Smooth muscle cell (in vitro differentiated cells): ENCODE measurements at regions not wholly inside any gene's neighbourhood (a gene's known extent, or its start where the extent isn't known, plus 50 kb on each side); places are given as distances from the start of the nearest gene placed in this dataset.

Source experiments
- DNase-seq: peaks from one replicate; lab custom pipeline; 2025; ENCODE audit not compliant: unreplicated experiment; lab: John Stamatoyannopoulos, UW
- H2AFZ ChIP-seq: fragments of 200-600 bp; sonication (generic); 2 replicates; pipeline ENCODE4 v1.6.0; 2016; ENCODE audit warnings: antibody characterized with exemption, low read depth, mild to moderate bottlenecking
- H3F3A ChIP-seq: fragments of 200-600 bp; sonication (generic); 2 replicates; pipeline ENCODE4 v1.6.0; 2017; ENCODE audit warnings: antibody characterized with exemption, low read depth
- H3K27ac ChIP-seq: fragments of 200-600 bp; sonication (generic); 2 replicates; pipeline ENCODE4 v1.5.1; 2016; ENCODE audit warnings: low read depth, mild to moderate bottlenecking
- H3K27me3 ChIP-seq: fragments of 200-600 bp; sonication (generic); 2 replicates; pipeline ENCODE4 v1.6.1; 2016; ENCODE audit warnings: low read depth, mild to moderate bottlenecking
- H3K36me3 ChIP-seq: fragments of 200-600 bp; sonication (generic); 2 replicates; pipeline ENCODE4 v1.5.1; 2016; ENCODE audit warnings: low read depth
- H3K4me1 ChIP-seq: fragments of 200-600 bp; sonication (generic); 2 replicates; pipeline ENCODE4 v1.5.1; 2016; ENCODE audit warnings: low read depth
- H3K4me2 ChIP-seq: fragments of 200-600 bp; sonication (generic); 2 replicates; pipeline ENCODE4 v1.6.0; 2016; ENCODE audit warnings: mild to moderate bottlenecking
- H3K4me3 ChIP-seq: fragments of 200-600 bp; sonication (generic); 2 replicates; pipeline ENCODE4 v1.5.1; 2016; ENCODE audit warnings: mild to moderate bottlenecking
- H3K79me2 ChIP-seq: fragments of 200-600 bp; sonication (generic); 2 replicates; pipeline ENCODE4 v1.6.0; 2016; ENCODE audit warnings: low read depth, mild to moderate bottlenecking
- H3K9ac ChIP-seq: fragments of 200-600 bp; sonication (generic); 2 replicates; pipeline ENCODE4 v1.6.0; 2016; ENCODE audit warnings: low read depth
- H3K9me3 ChIP-seq: fragments of 200-600 bp; sonication (generic); replicated peaks from 2 replicates; pipeline ENCODE4 v1.5.1; 2016; ENCODE audit warnings: low read depth
- H4K20me1 ChIP-seq: fragments of 200-600 bp; sonication (generic); 2 replicates; pipeline ENCODE4 v1.6.0; 2016; ENCODE audit warnings: low read depth
- CTCF ChIP-seq: fragments of 200-600 bp; sonication (generic); IDR thresholded peaks from 2 replicates; pipeline ENCODE4 v1.5.1; 2017; ENCODE audit warnings: borderline replicate concordance, mild to moderate bottlenecking, antibody characterized with exemption; ENCODE audit not compliant: insufficient read depth, poor library complexity, severe bottlenecking
- WGBS: methylation state at CpG from one replicate; pipeline ENCODE4 v1.1.7; 2016; ENCODE audit warnings: low lambda C conversion rate; 5-methylcytosine and 5-hydroxymethylcytosine counted together

DNA sequence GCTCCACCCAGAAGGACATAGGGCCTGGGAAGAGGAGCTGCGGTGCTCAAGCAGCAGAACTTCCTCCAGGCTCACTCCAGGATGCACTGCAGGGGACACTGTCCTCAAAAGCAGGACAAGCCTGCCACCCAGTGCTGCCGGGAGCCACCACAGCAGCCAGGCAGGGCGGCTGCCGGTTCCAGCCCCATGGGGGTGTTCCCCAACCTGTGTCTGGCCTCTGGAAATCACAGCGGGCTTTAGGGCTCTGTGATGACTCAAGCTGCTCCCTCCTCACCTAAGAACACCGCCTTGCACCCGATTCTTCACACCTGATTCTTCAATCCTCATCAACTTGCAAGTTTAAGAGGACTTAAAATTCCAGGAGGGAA, 71.9 kb upstream of the SLC6A11 start:
- Histone ChIP-seq H3F3A (no peaks in the 10 kb centered on the region), H3K27me3 (peaks cover 35% of the 10 kb centered on the region), H3K4me2 (no peak overlapping the region), H3K4me1 (no peaks in the 10 kb centered on the region), H2AFZ (no peak overlapping the region), H3K36me3 (no peaks in the 10 kb centered on the region), H3K9me3 (no peaks in the 10 kb centered on the region), H3K9ac (no peak overlapping the region), H3K4me3 (no peak overlapping the region), H3K79me2 (no peaks in the 10 kb centered on the region), H3K27ac (no peak overlapping the region), H4K20me1 (no peaks in the 10 kb centered on the region)
- WGBS: 24% methylated on average over 7 of the region's 7 CpGs
- DNase-seq: no peak
- TF ChIP-seq CTCF: no peak

- peaks cover 42% of the 10 kb centered on the region for H3K27me3 ChIP-seq
- H2AFZ ChIP-seq: no peak overlapping the region
- no peaks in the 10 kb centered on the region for H3K36me3 ChIP-seq
- H3F3A ChIP-seq: no peaks in the 10 kb centered on the region
- no peak overlapping the region for H3K9ac ChIP-seq
- no peak for DNase-seq
- no peaks in the 10 kb centered on the region for H3K79me2 ChIP-seq
- no peak for TF ChIP-seq CTCF
- no peaks in the 10 kb centered on the region for H4K20me1 ChIP-seq
- no peaks in the 10 kb centered on the region for H3K9me3 ChIP-seq
- no peak overlapping the region for H3K27ac ChIP-seq
- no peaks in the 10 kb centered on the region for H3K4me1 ChIP-seq
- H3K4me2 ChIP-seq: no peak overlapping the region
- H3K4me3 ChIP-seq: no peak overlapping the region
These were observed 70.6 kb upstream of the SLC6A11 start for GRCh38 chr3:10745392-10745791.

DNA sequence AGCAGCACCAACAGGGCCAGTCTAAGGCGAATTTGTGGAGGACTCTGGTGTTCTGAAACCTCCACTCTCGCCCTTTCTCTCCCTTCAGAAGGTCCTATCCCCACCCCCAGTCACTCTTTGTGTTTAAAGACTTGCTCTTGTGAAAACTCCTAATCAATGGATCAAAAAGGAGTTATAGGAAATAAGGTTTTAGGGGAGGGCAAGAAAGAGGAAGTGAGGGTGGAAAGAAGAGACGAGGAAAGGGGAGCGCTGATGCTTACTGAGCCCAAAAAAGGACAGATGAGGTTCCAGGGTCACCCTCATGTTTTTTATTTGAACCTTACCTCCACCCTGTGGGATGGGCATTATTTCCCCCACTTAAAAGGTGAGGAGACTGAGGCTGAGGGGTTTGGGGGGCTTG, 70.0 kb upstream of the SLC6A11 start:
- H3K9me3 ChIP-seq: no peaks in the 10 kb centered on the region
- no peaks in the 10 kb centered on the region for H3F3A ChIP-seq
- H3K4me1 ChIP-seq: no peaks in the 10 kb centered on the region
- H4K20me1 ChIP-seq: no peaks in the 10 kb centered on the region
- no peak overlapping the region for H3K4me2 ChIP-seq
- H3K4me3 ChIP-seq: no peak overlapping the region
- no peaks in the 10 kb centered on the region for H3K79me2 ChIP-seq
- no peak for TF ChIP-seq CTCF
- H2AFZ ChIP-seq: no peak overlapping the region
- 77% methylated on average over 4 of the region's 4 CpGs for WGBS
- no peak overlapping the region for H3K27ac ChIP-seq
- H3K36me3 ChIP-seq: no peaks in the 10 kb centered on the region
- H3K9ac ChIP-seq: no peak overlapping the region
- H3K27me3 ChIP-seq: peaks cover 42% of the 10 kb centered on the region
- DNase-seq: no peak

DNA sequence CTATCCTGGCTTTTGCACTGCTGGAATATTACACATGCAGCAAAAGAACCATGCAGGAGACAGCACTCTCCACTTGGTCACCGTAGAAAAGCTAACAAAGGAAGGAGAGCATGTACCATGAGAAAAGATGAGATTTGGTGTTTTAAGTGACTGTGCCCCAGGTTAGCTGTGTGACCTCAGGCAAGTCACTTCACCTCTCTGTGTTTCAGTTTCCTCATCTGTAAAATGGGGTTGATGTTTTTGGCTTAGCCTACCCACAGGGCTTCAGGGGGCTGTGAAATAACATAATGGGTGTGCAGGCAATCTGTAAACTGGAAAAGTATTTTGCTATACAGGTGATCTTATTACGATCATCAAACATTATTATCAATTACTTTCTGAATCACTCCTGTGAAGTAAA, 69.3 kb upstream of the SLC6A11 start:
- WGBS: 89% methylated on average over 2 of the region's 2 CpGs
- no peaks in the 10 kb centered on the region for H3K79me2 ChIP-seq
- no peaks in the 10 kb centered on the region for H3F3A ChIP-seq
- H4K20me1 ChIP-seq: no peaks in the 10 kb centered on the region
- H3K36me3 ChIP-seq: no peaks in the 10 kb centered on the region
- H3K4me3 ChIP-seq: no peak overlapping the region
- H3K4me1 ChIP-seq: no peaks in the 10 kb centered on the region
- TF ChIP-seq CTCF: no peak
- H3K9ac ChIP-seq: no peak overlapping the region
- no peak overlapping the region for H3K27ac ChIP-seq
- no peak overlapping the region for H3K4me2 ChIP-seq
- H3K27me3 ChIP-seq: peaks cover 39% of the 10 kb centered on the region
- no peak for DNase-seq
- no peaks in the 10 kb centered on the region for H3K9me3 ChIP-seq
- H2AFZ ChIP-seq: no peak overlapping the region
